ENCODE measurements at regions not wholly inside any gene's neighbourhood (a gene's known extent, or its start where the extent isn't known, plus 50 kb on each side); places are given as distances from the start of the nearest gene placed in this dataset.
"Not testable (repeated sequence)": the region's sequence is repeated elsewhere in the genome, so short reads cannot be mapped to it uniquely, and the experiment has no call there.

DNA sequence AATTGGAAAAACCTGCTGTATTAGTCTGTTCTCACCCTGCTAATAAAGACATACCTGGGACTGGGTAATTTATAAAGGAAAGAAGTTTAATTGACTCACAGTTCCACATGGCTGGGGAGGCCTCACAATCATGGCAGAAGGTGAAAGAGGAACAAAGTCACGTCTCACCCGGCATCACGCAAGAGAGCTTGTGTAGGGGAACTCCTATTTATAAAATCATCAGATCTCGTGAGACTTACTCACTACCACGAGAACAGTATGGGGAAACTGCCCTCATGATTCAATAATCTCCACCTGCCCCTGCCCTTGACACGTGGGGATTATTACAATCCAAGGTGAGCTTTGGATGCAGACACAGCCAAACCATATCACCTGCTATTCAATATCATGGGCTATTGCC, 799.1 kb upstream of the HTR2C start:
- TF ChIP-seq, protein P1, sequence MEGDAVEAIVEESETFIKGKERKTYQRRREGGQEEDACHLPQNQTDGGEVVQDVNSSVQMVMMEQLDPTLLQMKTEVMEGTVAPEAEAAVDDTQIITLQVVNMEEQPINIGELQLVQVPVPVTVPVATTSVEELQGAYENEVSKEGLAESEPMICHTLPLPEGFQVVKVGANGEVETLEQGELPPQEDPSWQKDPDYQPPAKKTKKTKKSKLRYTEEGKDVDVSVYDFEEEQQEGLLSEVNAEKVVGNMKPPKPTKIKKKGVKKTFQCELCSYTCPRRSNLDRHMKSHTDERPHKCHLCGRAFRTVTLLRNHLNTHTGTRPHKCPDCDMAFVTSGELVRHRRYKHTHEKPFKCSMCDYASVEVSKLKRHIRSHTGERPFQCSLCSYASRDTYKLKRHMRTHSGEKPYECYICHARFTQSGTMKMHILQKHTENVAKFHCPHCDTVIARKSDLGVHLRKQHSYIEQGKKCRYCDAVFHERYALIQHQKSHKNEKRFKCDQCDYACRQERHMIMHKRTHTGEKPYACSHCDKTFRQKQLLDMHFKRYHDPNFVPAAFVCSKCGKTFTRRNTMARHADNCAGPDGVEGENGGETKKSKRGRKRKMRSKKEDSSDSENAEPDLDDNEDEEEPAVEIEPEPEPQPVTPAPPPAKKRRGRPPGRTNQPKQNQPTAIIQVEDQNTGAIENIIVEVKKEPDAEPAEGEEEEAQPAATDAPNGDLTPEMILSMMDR (IDR thresholded peaks at IDR 0.05) = not testable (repeated sequence)
- not testable (repeated sequence) for TF ChIP-seq POLR2A (IDR thresholded peaks at IDR 0.05)

All from esophagus squamous epithelium (tissue), 4 donors.